HCT116 (cell line): ENCODE measurements at regions not wholly inside any gene's neighbourhood (a gene's known extent, or its start where the extent isn't known, plus 50 kb on each side); places are given as distances from the start of the nearest gene placed in this dataset.

Experiments used
- ZFX ChIP-seq: fragments of 450-650 bp; IDR thresholded peaks from 2 replicates; pipeline ENCODE4 v1.6.1; 2017
- TF ChIP-seq, protein P1 (sequence below): IDR thresholded peaks from 2 replicates; pipeline ENCODE4 v1.6.1; 2012

DNA sequence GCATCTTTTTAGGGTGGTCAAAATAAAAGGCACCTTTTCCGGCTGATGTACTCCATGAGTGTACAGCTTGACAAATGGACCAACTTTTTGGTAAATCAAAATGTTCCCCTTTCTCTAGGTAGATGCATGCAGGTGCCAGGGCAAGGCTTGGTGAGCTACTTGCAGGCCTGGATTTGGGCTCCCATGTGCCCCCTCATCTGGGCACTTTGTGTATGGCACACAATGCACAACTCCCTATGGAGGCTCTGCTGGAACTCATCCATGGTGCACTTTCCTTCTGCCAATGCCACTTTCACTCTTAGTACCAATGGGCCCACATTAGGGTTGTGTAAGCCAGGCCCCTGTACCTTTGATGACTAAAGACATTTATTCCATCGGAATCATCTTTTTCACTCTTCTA lies 300.8 kb downstream of the SDHAF3 start:
- TF ChIP-seq ZFX = no peak
- TF ChIP-seq, protein P1, sequence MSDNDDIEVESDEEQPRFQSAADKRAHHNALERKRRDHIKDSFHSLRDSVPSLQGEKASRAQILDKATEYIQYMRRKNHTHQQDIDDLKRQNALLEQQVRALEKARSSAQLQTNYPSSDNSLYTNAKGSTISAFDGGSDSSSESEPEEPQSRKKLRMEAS = no peak
